NCI-H187 (cell line): ENCODE measurements at regions not wholly inside any gene's neighbourhood (a gene's known extent, or its start where the extent isn't known, plus 50 kb on each side); places are given as distances from the start of the nearest gene placed in this dataset.

Source experiments
- DNase-seq, 2 experiments: peaks; one replicate each; lab custom pipeline; 2025; lab: John Stamatoyannopoulos, UW

DNA sequence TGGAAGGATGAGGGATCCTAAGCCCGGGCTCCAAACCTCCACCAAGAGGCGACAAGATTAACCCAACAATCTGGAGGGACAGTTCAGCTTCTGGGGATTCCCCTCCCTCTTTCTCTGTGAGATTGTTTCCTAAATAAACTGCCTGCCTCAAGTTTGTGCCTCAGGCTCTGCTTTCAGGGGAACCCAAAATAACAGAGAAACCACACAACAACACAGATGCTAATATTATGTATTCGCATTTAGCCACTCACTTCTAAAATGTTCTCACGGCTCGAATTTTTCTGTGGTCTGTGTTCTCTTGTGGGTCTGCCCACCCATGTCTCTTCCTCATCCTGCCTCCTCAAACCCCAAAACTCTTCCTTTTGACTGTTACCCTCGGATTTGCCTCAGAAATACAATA is 1381.1 kb upstream of the SLC10A2 start:
- no peak for DNase-seq

DNA sequence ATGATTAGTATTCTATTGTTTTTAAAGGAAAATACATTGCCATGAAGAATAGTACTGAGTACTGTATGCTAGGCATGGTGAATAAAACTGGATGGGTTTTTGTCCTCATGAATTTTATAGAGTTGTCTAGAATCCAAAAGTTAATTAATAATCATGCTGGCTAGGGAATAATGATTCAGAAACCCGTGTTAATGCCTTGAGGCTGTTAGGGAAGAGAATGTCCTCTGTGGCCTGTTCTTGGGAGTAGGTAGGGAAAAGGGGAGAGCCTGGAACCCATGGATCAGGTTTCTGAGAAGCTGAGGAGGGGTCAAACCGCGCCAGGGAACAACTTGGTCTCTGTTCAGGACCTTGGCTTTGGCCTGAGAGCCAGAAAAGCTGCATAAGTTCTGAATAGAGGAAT is 1376.3 kb upstream of the SLC10A2 start:
- no peak for DNase-seq

GRCh38 chr13:104436555-104436954 is 1370.3 kb upstream of the SLC10A2 start:
- no peak for DNase-seq

GRCh38 chr13:104431895-104432294 is 1365.7 kb upstream of the SLC10A2 start:
- no peak for DNase-seq

DNA sequence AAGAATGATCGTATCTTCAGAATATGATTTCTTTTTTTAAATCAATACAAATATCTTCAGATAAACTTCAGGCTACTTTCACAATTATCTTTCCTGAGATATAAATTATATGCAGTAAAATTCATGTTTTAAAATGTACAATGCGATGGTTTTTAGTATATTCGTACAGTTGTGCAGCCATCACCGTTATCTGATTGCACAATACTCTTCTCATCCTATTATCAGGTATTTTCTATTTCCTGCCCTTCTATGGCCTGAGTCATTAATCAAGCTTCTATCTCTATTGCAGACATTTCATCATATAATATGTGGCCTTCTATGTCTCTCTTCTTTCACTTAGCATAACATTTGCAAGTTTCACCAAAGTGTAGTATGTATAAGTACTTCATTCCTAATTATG is 1360.2 kb upstream of the SLC10A2 start:
- no peak for DNase-seq

- DNase-seq = no peak
Observed at GRCh38 chr13:104422668-104423067, 1356.5 kb upstream of the SLC10A2 start.

DNA sequence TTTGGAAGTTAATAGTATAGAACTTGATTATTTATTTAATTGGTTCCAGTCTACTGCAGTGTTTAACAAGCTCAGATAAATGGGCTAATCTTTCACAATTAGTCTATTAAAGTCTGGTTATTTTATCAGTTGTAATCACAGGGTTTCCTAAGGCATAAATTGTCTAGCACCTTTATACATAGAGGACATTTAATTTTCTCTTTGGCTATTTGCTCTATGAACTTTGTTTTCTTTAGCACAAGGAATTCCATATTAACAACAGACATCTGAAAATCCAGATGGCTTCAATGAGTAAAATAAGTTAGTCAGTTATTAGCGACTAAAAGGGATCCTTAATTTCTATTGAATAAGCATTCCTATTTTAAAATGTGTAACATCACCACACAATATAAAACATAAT is 1350.8 kb upstream of the SLC10A2 start:
- DNase-seq = no peak

GRCh38 chr13:104414771-104415170 is 1348.6 kb upstream of the SLC10A2 start:
- no peak for DNase-seq

DNA sequence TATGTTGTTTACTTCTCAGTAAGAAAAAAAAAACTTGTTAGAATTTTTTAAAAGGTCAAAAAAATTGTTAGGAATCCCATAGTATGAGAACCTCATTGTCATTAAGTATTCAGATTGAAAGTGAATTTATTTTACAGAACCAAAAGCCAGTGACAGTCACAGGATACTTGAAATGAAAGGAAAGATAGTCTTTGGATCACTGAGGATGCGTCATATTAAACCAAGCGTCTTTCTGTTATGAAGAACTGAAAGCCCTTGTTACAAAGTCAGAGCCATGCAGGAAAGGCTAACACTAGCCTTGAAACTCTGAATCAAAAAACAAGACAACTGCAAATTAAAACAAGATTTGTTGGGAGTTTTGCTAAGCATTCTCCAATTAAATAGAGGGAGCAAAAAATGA is 1348.0 kb upstream of the SLC10A2 start:
- no peak for DNase-seq

DNA sequence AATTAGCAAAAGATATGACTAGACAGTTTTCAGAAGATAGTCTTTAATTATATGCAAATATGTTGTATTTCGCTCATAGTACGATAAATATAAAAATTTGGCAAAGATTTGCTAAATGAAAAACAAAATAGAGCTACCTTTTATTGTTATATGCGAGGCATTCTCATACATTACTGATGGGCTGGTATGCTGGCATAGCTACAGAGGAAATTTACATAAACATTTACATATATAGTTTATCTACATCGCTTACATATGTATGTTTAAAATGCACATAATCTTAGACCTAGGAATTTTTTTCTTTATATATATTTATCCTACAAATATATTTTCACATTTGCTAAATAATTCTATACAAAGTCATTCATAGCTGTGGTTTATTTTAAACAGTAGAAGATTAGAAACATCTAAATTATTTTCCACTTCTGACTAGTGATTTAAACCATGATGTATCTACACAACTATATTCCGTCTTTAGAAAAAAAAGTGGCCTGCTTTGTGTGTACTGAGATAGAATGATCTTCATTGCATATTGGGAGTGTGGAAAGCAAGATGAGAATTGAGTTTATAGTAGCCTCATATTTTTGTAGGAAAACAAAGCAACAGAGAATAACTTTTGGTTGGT is 1345.0 kb upstream of the SLC10A2 start:
- DNase-seq = no peak

- no peak for DNase-seq
Observed at GRCh38 chr13:104408733-104409132, 1342.5 kb upstream of the SLC10A2 start.

DNA sequence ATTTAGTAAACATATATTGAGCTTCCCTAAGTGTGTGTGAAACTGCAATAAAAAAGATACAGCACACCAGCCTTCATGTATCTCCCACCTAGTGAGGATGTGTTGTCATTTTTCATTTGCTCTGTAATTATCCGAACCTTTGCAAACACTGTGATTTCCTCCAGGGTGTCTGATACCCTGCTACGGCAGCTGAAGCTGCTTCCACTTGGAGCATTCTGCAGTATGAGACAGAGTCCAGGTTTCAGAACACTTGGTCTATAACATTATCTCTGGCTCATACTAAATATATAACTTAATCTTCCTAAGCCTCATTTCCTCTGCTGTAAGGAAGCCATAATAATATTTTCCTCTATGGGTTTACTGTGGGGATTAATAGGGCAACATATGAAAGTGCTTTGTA is 1338.1 kb upstream of the SLC10A2 start:
- no peak for DNase-seq

DNA sequence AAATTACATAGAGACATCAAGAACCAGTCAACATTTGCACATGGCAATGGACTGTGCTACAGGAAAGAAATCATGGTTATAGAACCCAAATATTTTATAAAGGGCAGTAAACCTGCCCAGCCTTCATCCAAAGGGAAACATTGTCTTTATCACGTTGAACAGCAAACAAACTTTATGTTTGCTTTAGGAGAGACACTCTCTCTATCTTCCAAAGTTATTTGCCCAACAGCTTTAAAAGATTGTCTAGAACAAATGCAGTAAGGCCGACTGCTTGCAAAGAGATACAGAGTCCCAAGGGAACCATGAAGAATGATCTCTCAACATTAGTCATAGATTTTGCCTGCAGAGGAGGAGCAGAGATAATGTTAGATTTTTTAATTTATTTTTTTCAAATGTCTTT is 1323.5 kb upstream of the SLC10A2 start:
- DNase-seq = no peak

DNA sequence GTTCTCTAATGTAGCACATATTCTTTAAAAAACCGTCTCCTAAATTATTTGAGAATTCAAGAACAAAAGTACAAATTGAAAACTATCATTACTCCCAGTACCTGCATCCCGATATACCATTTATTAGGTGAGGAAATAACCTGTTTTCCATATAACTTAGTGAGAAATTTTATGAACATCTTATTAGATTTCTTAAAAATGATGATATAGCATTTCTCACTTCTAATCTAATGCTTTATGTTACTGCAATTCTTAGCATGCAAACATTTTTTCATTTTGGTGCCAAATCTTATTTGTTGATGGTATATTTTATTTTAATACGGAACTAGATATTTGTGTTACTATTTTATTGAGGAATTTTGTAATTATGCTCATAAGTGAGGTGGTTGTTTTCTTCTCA is 1321.3 kb upstream of the SLC10A2 start:
- no peak for DNase-seq

GRCh38 chr13:104385404-104385803 is 1319.2 kb upstream of the SLC10A2 start:
- no peak for DNase-seq

- no peak for DNase-seq
Observed at GRCh38 chr13:104382951-104383350, 1316.7 kb upstream of the SLC10A2 start.

DNA sequence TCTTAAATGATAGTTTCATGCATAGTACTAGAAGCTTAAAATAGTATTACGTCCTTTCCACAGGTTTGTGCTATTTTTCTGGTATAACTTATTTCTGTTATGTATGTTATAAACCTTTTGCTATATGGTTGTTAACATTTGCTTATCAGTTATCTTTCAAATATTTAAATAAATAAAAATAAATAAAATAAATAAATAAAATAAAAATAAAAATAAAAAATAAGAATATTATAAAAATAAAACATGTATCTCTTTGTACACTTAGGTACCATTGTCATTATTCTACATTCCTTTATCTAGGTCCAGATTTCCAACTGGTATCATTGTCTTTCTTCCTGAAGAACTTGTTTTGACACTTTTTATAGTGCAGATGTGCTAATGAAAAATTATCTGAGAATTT is 1310.4 kb upstream of the SLC10A2 start:
- no peak for DNase-seq

DNA sequence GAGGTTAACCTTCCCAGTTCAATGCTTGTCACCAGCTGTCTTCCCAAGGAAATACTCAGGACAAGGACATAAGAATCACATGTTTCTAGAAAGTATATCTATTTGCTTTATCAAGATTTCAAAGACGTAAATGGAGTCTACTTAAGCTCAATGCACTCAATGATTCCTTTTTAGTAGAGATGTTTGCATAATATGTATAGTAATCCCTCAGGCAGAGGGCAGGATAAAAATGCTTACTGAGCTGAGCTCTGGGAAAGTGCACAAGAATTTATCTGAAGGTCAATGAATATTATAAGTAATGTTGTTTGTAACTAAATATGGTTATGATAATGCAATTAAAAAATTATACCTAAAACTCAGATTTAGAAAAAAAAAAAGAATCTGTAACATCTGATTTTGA is 1309.4 kb upstream of the SLC10A2 start:
- no peak for DNase-seq

DNA sequence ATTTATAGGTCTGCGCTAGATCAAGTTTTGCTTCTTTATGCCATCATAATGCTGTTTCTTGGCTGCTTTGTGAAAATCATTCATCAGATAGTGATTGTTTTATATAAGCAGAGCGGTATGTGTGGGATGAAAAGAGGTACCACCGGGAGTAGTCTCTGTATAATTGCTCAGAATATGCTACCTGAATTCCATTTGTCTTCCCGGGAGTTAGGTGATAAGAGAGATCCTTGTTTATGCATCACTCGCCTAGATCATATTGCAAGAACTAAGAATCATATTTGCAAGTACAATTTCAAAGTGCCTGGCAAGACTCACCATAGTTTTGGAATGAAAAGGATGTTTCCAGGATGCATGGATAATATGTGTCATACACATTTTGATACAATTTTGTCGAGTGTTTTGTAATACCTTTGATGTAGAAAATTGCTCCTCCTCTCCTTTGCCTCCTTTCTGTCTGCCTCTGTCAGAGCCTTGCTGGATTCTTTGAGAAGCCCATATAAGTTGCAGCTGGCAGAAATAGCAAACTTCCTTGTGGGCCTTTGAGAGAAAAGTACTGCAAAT is 1306.0 kb upstream of the SLC10A2 start:
- DNase-seq = no peak

GRCh38 chr13:104365430-104365829 is 1299.2 kb upstream of the SLC10A2 start:
- no peak for DNase-seq

DNA sequence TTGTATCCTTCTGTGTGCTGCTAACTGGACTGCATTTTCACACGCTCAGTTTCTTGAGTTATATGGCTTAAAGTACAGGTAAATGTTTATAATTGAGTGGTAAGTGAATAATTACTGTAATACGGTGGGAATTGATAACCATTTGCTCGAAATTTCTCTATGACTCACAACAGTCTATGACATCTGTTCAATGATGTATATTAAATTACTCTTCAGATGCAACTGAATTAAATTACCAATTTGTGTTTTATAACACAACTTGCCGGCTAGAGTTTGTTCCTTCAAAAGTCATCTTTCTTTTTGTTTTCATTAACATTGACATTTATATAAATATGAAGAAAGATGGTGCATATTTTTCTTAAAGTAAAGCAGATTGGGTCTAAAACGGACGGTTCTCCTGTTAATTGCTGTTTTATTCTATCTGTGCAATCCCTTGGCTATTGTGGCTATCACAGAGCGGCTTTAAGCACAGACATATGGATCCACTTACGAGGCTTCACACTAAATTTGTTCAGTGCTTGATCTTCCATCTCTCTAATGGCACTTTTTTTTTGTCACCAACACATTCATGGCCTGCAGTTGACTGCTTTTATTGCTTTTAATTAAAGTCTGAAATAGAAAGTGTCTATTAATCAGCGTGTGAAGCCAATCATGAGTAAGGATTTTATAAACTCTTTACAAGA is 1291.6 kb upstream of the SLC10A2 start:
- no peak for DNase-seq

DNA sequence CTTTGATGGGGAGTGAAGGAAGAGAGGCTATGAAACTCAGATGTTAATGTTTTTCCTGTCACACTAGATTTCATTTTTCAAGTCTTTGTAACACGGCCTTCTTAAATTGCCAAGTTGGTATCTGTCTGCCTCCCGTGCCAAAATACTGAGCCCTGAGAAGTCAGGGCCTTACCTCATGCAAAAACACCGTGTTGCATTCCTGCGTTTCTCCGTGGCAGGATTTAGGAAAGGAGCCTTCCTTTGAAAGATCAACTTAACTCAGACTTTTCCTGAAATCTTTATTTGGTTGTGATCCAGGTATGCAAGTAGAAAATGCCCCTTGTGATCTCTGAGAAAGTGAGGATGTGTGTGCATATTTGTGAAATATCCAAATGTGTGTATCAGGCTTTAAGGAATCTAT is 1291.0 kb upstream of the SLC10A2 start:
- DNase-seq = no peak

DNA sequence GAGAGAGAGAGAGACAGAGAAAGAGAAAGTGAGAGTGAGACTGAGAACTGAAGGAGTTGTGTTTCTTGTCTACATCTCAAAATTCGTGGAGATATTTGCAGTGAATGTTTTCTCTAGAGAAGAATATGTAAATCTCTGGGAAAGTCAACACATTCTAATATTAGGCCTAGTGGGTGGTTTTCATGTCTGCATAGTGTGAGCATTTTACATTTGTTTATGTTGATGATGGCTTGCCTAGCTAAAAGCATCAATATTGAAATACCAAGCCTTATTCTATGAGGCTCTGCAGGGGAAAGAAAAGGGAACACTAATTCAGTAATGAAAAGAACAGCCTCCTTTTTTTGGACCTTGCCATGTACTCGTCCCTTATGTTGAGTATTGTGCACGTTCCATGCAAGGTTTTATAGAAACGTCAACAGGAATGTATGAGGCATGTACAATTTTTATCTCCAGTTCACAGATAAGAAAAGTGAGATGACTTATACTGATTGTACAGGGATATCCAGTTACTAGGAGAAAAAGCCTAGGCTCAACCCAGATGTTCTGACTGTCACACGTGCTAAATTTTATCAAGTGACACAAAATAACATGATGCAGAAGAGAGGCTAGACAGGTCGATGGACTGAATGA is 1288.9 kb upstream of the SLC10A2 start:
- DNase-seq = no peak
